BE2C (cell line): ENCODE measurements at regions not wholly inside any gene's neighbourhood (a gene's known extent, or its start where the extent isn't known, plus 50 kb on each side); places are given as distances from the start of the nearest gene placed in this dataset.

ENCODE experiments used
- DNase-seq: peaks from one replicate; pipeline ENCODE4 v3.0.0-alpha.2; 2020
- H3K27me3 ChIP-seq: fragments of 250-450 bp; sonication (Bioruptor Pico); 2 replicates; pipeline ENCODE4 v1.5.1; 2020; ENCODE audit warnings: mild to moderate bottlenecking
- H3K36me3 ChIP-seq: fragments of 250-450 bp; sonication (Bioruptor Pico); 2 replicates; pipeline ENCODE4 v1.5.1; 2020; ENCODE audit warnings: mild to moderate bottlenecking
- H3K4me1 ChIP-seq: fragments of 250-450 bp; sonication (Bioruptor Pico); 2 replicates; pipeline ENCODE4 v1.5.1; 2020
- H3K4me3 ChIP-seq: 2 replicates; pipeline ENCODE4 v1.5.1; 2011; ENCODE audit warnings: low read depth, low read length
- H3K9me3 ChIP-seq: fragments of 250-450 bp; sonication (Bioruptor Pico); 2 replicates; pipeline ENCODE4 v1.5.1; 2020
- CTCF ChIP-seq: IDR thresholded peaks from 2 replicates; pipeline ENCODE4 v1.5.1; 2012; ENCODE audit warnings: mild to moderate bottlenecking, low read depth, low read length

- H3K4me1 ChIP-seq: no peaks in the 10 kb centered on the region
- no peaks in the 10 kb centered on the region for H3K27me3 ChIP-seq
- no peaks in the 10 kb centered on the region for H3K36me3 ChIP-seq
- DNase-seq: no peak
- TF ChIP-seq CTCF: no peak
- H3K4me3 ChIP-seq: no peak overlapping the region
- H3K9me3 ChIP-seq: no peaks in the 10 kb centered on the region
Observed at GRCh38 chr4:157678478-157678877, 457.9 kb downstream of the GRIA2 start.

- H3K4me1 ChIP-seq: no peaks in the 10 kb centered on the region
- H3K4me3 ChIP-seq: no peak overlapping the region
- no peak for TF ChIP-seq CTCF
- no peak for DNase-seq
- no peaks in the 10 kb centered on the region for H3K27me3 ChIP-seq
- no peaks in the 10 kb centered on the region for H3K36me3 ChIP-seq
- H3K9me3 ChIP-seq: no peaks in the 10 kb centered on the region
Observed at GRCh38 chr4:157674699-157675098, 454.2 kb downstream of the GRIA2 start.

- no peaks in the 10 kb centered on the region for H3K36me3 ChIP-seq
- H3K9me3 ChIP-seq: no peaks in the 10 kb centered on the region
- H3K27me3 ChIP-seq: no peaks in the 10 kb centered on the region
- no peak for DNase-seq
- no peak overlapping the region for H3K4me3 ChIP-seq
- no peak for TF ChIP-seq CTCF
- no peaks in the 10 kb centered on the region for H3K4me1 ChIP-seq
Observed at GRCh38 chr4:157667836-157668235, 447.3 kb downstream of the GRIA2 start.

GRCh38 chr4:157664726-157665125 lies 444.2 kb downstream of the GRIA2 start:
- H3K4me3 ChIP-seq: no peak overlapping the region
- no peaks in the 10 kb centered on the region for H3K36me3 ChIP-seq
- no peak for TF ChIP-seq CTCF
- DNase-seq: no peak
- H3K9me3 ChIP-seq: no peaks in the 10 kb centered on the region
- no peaks in the 10 kb centered on the region for H3K27me3 ChIP-seq
- no peaks in the 10 kb centered on the region for H3K4me1 ChIP-seq

- Histone ChIP-seq H3K36me3 (no peaks in the 10 kb centered on the region), H3K4me1 (no peaks in the 10 kb centered on the region), H3K9me3 (no peaks in the 10 kb centered on the region), H3K27me3 (no peaks in the 10 kb centered on the region), H3K4me3 (no peak overlapping the region)
- no peak for TF ChIP-seq CTCF
- no peak for DNase-seq
Observed at GRCh38 chr4:157655096-157655809, 434.7 kb downstream of the GRIA2 start.

GRCh38 chr4:157643257-157643656 lies 422.7 kb downstream of the GRIA2 start:
- H3K9me3 ChIP-seq: no peaks in the 10 kb centered on the region

More at GRCh38 chr4:157643257-157643656, 422.7 kb downstream of the GRIA2 start:
- H3K27me3 ChIP-seq: no peaks in the 10 kb centered on the region
- no peak for DNase-seq
- H3K4me3 ChIP-seq: no peak overlapping the region
- no peaks in the 10 kb centered on the region for H3K4me1 ChIP-seq
- TF ChIP-seq CTCF: no peak
- H3K36me3 ChIP-seq: no peaks in the 10 kb centered on the region
